Karpas-422 (cell line): ENCODE measurements at regions not wholly inside any gene's neighbourhood (a gene's known extent, or its start where the extent isn't known, plus 50 kb on each side); places are given as distances from the start of the nearest gene placed in this dataset.

Experiments
- DNase-seq: peaks from one replicate; pipeline ENCODE4 v3.0.0-alpha.2; 2015
- H2AFZ ChIP-seq: fragments of 200-600 bp; sonication (generic); 2 replicates; pipeline ENCODE4 v1.6.1; 2014; ENCODE audit warnings: antibody characterized with exemption, low read length, mixed read lengths
- H3K27ac ChIP-seq: fragments of 200-600 bp; sonication (generic); 2 replicates; pipeline ENCODE4 v1.5.1; 2014; ENCODE audit warnings: mild to moderate bottlenecking, low read length, moderate library complexity
- H3K27me3 ChIP-seq: fragments of 200-600 bp; sonication (generic); 2 replicates; pipeline ENCODE4 v1.6.1; 2014; ENCODE audit warnings: low read length, mixed read lengths
- H3K36me3 ChIP-seq: fragments of 200-600 bp; sonication (generic); 2 replicates; pipeline ENCODE4 v1.6.1; 2014; ENCODE audit warnings: low read length, mixed read lengths; ENCODE audit not compliant: insufficient read depth
- H3K4me1 ChIP-seq: fragments of 200-600 bp; sonication (generic); 2 replicates; pipeline ENCODE4 v1.6.1; 2014; ENCODE audit warnings: mild to moderate bottlenecking, low read length, mixed read lengths
- H3K4me2 ChIP-seq: fragments of 200-600 bp; sonication (generic); 2 replicates; pipeline ENCODE4 v1.6.1; 2014; ENCODE audit warnings: low read length, low read depth, mild to moderate bottlenecking; ENCODE audit not compliant: poor library complexity, severe bottlenecking
- H3K4me3 ChIP-seq: fragments of 200-600 bp; sonication (generic); 2 replicates; pipeline ENCODE4 v1.5.1; 2014; ENCODE audit warnings: mild to moderate bottlenecking, antibody characterized with exemption, low read length, mixed read lengths
- H3K79me2 ChIP-seq: fragments of 200-600 bp; sonication (generic); 2 replicates; pipeline ENCODE4 v1.6.1; 2014; ENCODE audit warnings: mild to moderate bottlenecking, low read length, mixed read lengths
- H3K9ac ChIP-seq: fragments of 200-600 bp; sonication (generic); 2 replicates; pipeline ENCODE4 v1.6.0; 2014; ENCODE audit warnings: low read length
- H3K9me2 ChIP-seq: fragments of 200-600 bp; sonication (generic), shearing (Covaris generic); replicated peaks from 2 replicates; pipeline ENCODE4 v1.6.0; 2014; ENCODE audit warnings: mild to moderate bottlenecking, low read length, moderate library complexity; ENCODE audit not compliant: insufficient read depth
- H3K9me3 ChIP-seq: fragments of 300-700, 200-600 bp; sonication (generic); 2 replicates; pipeline ENCODE4 v1.6.1; 2014; ENCODE audit warnings: low read length, mixed read lengths
- H4K20me1 ChIP-seq: fragments of 200-600 bp; sonication (generic); 2 replicates; pipeline ENCODE4 v1.6.1; 2014; ENCODE audit warnings: mild to moderate bottlenecking, antibody characterized with exemption, low read length, low read depth; ENCODE audit not compliant: insufficient read depth

DNA sequence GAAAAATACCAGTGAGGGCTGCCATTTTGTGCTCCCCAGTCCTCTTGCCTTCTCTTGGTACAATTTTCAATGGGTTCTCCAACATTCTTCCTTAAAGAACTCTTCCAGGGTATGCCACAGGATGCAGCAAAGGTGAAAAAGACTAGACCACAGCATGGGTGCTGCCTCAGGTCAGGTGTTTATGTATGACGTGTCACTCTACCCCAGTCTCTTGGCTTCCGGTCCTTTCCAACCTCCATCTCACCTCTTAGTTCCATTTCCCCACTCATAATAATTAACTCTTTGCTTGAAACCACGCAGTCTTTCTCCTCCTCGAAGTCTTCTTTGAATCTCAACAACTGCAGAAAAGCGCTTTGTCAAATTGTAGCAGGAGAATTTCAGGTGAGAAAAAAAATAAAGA is 104.7 kb upstream of the TBC1D5 start:
- Histone ChIP-seq H3K9ac (no peak overlapping the region), H3K27ac (no peak overlapping the region), H3K4me2 (no peak overlapping the region), H3K9me2 (no peaks in the 10 kb centered on the region), H3K4me3 (no peak overlapping the region), H4K20me1 (no peaks in the 10 kb centered on the region), H3K36me3 (no peaks in the 10 kb centered on the region), H3K79me2 (no peaks in the 10 kb centered on the region), H3K9me3 (no peaks in the 10 kb centered on the region), H3K27me3 (no peaks in the 10 kb centered on the region), H3K4me1 (no peaks in the 10 kb centered on the region), H2AFZ (no peak overlapping the region)
- no peak for DNase-seq

DNA sequence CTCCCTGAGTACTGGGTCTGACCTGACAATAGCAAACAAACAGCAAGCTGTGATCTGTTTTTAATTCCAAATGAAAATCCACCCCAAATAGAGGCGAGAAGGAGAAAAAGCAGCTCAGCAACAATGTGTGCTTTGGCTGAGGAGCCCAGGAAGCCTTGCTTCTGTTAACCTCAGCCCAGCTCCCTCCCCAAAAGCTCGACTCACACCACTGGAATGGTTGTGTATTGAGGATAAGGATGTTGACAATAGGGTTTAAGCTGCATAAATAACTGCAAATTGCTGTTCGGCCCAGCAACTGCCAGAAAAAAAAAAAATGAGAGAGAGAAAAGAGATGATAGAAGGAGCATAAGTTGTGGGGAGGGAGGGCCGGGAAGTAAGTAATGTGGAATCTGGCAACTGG is 104.0 kb upstream of the TBC1D5 start:
- no peak overlapping the region for H3K27ac ChIP-seq
- H3K79me2 ChIP-seq = no peaks in the 10 kb centered on the region
- H3K4me3 ChIP-seq = no peak overlapping the region
- DNase-seq = no peak
- H3K36me3 ChIP-seq = no peaks in the 10 kb centered on the region
- no peak overlapping the region for H3K9ac ChIP-seq
- no peaks in the 10 kb centered on the region for H3K27me3 ChIP-seq
- no peaks in the 10 kb centered on the region for H3K9me3 ChIP-seq
- no peak overlapping the region for H2AFZ ChIP-seq
- no peaks in the 10 kb centered on the region for H3K4me1 ChIP-seq
- no peak overlapping the region for H3K4me2 ChIP-seq
- no peaks in the 10 kb centered on the region for H3K9me2 ChIP-seq
- no peaks in the 10 kb centered on the region for H4K20me1 ChIP-seq

DNA sequence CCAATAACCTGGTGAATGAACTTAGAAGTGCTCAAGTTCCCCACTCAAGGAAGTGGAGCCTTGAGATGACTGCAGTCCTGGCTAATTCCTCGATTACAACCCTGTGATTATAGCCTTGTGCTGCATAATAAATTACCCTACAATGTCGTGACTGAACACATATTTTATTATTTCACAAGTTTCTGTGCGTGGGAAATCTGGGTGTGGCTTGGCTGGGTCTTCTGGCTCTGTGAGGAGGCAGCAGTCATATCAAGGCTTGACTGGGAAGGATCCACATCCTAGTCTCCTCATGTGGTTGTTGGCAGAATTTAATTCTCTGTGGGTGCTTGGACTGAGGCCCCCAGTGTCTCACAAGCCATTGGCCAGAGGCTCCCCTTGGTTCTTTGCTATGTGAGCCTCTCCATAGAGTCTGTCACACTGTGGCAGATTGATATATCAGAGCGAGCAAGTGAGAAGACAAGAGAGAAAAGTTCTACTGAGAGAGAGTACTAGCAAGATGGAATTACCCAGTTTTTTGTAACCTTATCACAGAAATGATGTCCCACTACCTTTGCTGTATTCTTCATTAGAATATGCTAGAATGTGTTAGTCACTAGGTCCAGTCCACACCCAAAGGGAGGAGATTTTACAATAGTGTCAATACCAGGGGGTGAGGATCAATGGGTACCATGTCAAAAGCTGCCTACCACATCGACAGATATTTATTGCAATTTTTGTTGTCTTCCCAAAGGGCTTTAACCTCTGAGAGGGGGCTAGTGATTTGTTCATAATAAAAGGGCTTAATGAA is 102.8 kb upstream of the TBC1D5 start:
- H3K27me3 ChIP-seq = no peaks in the 10 kb centered on the region
- no peak for DNase-seq
- no peak overlapping the region for H3K9ac ChIP-seq
- H3K4me2 ChIP-seq = no peak overlapping the region
- H3K9me3 ChIP-seq = no peaks in the 10 kb centered on the region
- H3K4me1 ChIP-seq = peaks cover 3% of the 10 kb centered on the region; the same call in 1 of the 2 replicates
- H3K36me3 ChIP-seq = no peaks in the 10 kb centered on the region
- no peak overlapping the region for H3K27ac ChIP-seq
- H3K79me2 ChIP-seq = no peaks in the 10 kb centered on the region
- no peak overlapping the region for H3K4me3 ChIP-seq
- no peaks in the 10 kb centered on the region for H3K9me2 ChIP-seq
- H4K20me1 ChIP-seq = no peaks in the 10 kb centered on the region
- no peak overlapping the region; the same call in 1 of the 2 replicates for H2AFZ ChIP-seq

DNA sequence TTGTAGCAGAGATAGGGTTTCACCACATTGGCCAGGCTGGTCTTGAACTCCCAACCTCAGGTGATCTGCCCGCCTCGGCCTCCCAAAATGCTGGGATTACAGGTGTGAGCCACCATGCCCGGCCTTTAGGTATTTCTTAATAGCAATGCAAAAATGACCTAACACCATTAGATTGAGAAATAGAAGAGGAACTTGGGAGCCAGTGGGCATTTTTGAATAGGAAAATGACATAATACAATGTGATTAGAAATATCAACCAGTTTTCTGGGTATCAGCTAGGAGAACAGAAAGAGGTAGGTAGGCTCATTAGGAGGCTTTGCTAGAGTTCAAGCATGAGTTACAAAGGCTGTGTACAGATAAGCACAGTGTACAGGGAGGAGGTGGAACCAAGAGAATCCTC is 101.8 kb upstream of the TBC1D5 start:
- Histone ChIP-seq H3K27me3 (no peaks in the 10 kb centered on the region), H4K20me1 (no peaks in the 10 kb centered on the region), H3K4me1 (peaks cover 3% of the 10 kb centered on the region; the same call in 1 of the 2 replicates), H3K9me3 (no peaks in the 10 kb centered on the region), H3K9me2 (no peaks in the 10 kb centered on the region), H3K4me3 (no peak overlapping the region), H3K9ac (no peak overlapping the region), H2AFZ (no peak overlapping the region), H3K27ac (no peak overlapping the region), H3K4me2 (no peak overlapping the region), H3K36me3 (no peaks in the 10 kb centered on the region), H3K79me2 (no peaks in the 10 kb centered on the region)
- DNase-seq = no peak

DNA sequence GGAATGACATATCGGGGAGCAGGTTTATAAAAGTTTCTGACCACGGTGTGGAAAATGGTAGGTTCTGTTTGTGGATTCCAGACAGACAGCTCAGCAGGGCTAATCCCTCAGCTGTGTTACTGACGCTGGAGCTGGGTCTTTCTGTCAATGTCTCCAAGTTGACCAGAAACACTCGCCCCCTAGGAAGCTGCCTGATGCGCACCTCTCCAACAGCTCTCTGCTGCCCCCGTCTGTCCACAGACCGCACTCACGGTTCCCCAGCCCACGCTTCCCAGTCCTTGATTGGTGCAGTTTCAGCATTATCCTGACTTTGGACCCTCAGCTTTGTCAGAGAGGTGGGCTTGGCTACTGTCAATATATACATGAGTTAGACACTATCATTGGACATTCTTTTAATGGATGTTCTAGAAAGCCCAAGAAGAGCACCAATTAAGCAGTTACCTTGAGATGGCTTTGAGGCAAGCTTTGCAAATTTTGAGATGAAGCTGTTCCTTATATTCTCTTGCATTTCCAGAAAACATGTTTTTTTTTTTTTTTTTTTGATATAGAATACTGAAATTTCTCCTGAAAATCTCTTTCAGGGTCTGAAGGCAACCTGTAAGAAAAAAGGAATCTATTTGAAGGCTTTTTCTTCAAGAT is 98.9 kb upstream of the TBC1D5 start:
- Histone ChIP-seq H3K79me2 (no peaks in the 10 kb centered on the region), H3K36me3 (no peaks in the 10 kb centered on the region), H3K9me3 (no peaks in the 10 kb centered on the region), H3K9me2 (no peaks in the 10 kb centered on the region), H3K4me2 (peak overlapping the region; percentile 27), H3K4me1 (peaks cover 3% of the 10 kb centered on the region; the same call in 1 of the 2 replicates), H2AFZ (0 out of 2 replicates have a peak overlapping the region, but pooled peaks have one; percentile 37), H3K27ac (no peak overlapping the region), H3K27me3 (no peaks in the 10 kb centered on the region), H3K9ac (no peak overlapping the region), H3K4me3 (no peak overlapping the region), H4K20me1 (no peaks in the 10 kb centered on the region)
- DNase-seq = peak; percentile 92

DNA sequence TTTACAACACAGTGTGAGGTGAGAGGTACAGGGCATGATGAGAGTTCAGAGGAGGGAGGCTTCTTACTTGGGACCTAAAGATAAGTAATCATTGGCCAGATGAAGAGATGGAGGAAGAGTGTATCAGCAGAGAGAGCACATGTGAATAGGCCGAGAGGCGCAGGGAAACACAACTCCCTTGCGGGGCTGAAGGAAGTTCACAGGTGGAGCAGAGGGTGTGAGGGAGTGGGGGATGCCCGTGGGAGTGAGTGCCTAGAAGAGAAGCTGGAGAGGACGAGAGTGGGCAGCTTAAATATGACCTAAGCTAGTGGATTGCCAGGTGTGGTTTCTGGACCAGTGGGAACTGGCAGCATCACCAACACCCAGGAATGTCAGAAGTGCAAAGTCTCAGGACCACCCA is 98.2 kb upstream of the TBC1D5 start:
- Histone ChIP-seq H3K36me3 (no peaks in the 10 kb centered on the region), H3K27me3 (no peaks in the 10 kb centered on the region), H3K4me2 (peak overlapping the region; percentile 27), H3K4me1 (peaks cover 3% of the 10 kb centered on the region; the same call in 1 of the 2 replicates), H3K9me3 (no peaks in the 10 kb centered on the region), H2AFZ (0 out of 2 replicates have a peak overlapping the region, but pooled peaks have one; percentile 37), H3K9ac (no peak overlapping the region), H4K20me1 (no peaks in the 10 kb centered on the region), H3K9me2 (no peaks in the 10 kb centered on the region), H3K79me2 (no peaks in the 10 kb centered on the region), H3K27ac (no peak overlapping the region), H3K4me3 (no peak overlapping the region)
- DNase-seq = no peak

GRCh38 chr3:17840126-17840525 is 97.7 kb upstream of the TBC1D5 start:
- Histone ChIP-seq H2AFZ (no peak overlapping the region), H3K79me2 (no peaks in the 10 kb centered on the region), H3K4me1 (peaks cover 3% of the 10 kb centered on the region; the same call in 1 of the 2 replicates), H3K9me2 (no peaks in the 10 kb centered on the region), H3K9ac (no peak overlapping the region), H3K4me3 (no peak overlapping the region), H4K20me1 (no peaks in the 10 kb centered on the region), H3K27me3 (no peaks in the 10 kb centered on the region), H3K9me3 (no peaks in the 10 kb centered on the region), H3K4me2 (no peak overlapping the region), H3K36me3 (no peaks in the 10 kb centered on the region), H3K27ac (no peak overlapping the region)
- no peak for DNase-seq

GRCh38 chr3:17836919-17837318 is 94.5 kb upstream of the TBC1D5 start:
- H3K9me3 ChIP-seq = no peaks in the 10 kb centered on the region
- H3K4me2 ChIP-seq = no peak overlapping the region
- H3K27ac ChIP-seq = no peak overlapping the region
- no peaks in the 10 kb centered on the region for H3K79me2 ChIP-seq
- no peak for DNase-seq
- H4K20me1 ChIP-seq = no peaks in the 10 kb centered on the region
- no peaks in the 10 kb centered on the region for H3K27me3 ChIP-seq
- no peak overlapping the region for H2AFZ ChIP-seq
- no peak overlapping the region for H3K9ac ChIP-seq
- no peaks in the 10 kb centered on the region for H3K36me3 ChIP-seq
- H3K4me1 ChIP-seq = peaks cover 3% of the 10 kb centered on the region; the same call in 1 of the 2 replicates
- no peak overlapping the region for H3K4me3 ChIP-seq
- H3K9me2 ChIP-seq = no peaks in the 10 kb centered on the region
